Left ventricle myocardium inferior (tissue), 1 donor: ENCODE measurements at regions not wholly inside any gene's neighbourhood (a gene's known extent, or its start where the extent isn't known, plus 50 kb on each side); places are given as distances from the start of the nearest gene placed in this dataset.

ENCODE experiments used
- DNase-seq: peaks from one replicate; pipeline ENCODE4 v3.0.0-alpha.2; 2020
- H3K27ac ChIP-seq: fragments of 200-600 bp; replicated peaks from 2 replicates; pipeline ENCODE4 v1.8.0; 2021
- H3K27me3 ChIP-seq: fragments of 200-600 bp; 2 replicates; pipeline ENCODE4 v1.8.0; 2021; ENCODE audit warnings: low read depth
- H3K36me3 ChIP-seq: fragments of 200-600 bp; 2 replicates; pipeline ENCODE4 v1.8.0; 2021
- H3K4me1 ChIP-seq: fragments of 200-600 bp; 2 replicates; pipeline ENCODE4 v1.8.0; 2021
- H3K4me3 ChIP-seq: fragments of 200-600 bp; 2 replicates; pipeline ENCODE4 v1.8.0; 2021; ENCODE audit warnings: mild to moderate bottlenecking, moderate library complexity
- H3K9me3 ChIP-seq: fragments of 200-600 bp; replicated peaks from 2 replicates; pipeline ENCODE4 v1.8.0; 2021
- intact Hi-C: fragments of 100-400 bp; cut with micrococcal nuclease; formaldehyde crosslinking; loops from one replicate; pipeline ENCODE4 v1.11.0; 2022
- TF ChIP-seq, protein P1 (sequence below): fragments of 200-600 bp; IDR thresholded peaks from 2 replicates; pipeline ENCODE4 v1.8.0; 2021; ENCODE audit warnings: antibody characterized with exemption, mild to moderate bottlenecking, borderline replicate concordance
- donor health status: DM: no; HTN: yes; CAD: no; lungs with severe emphysema.

DNA sequence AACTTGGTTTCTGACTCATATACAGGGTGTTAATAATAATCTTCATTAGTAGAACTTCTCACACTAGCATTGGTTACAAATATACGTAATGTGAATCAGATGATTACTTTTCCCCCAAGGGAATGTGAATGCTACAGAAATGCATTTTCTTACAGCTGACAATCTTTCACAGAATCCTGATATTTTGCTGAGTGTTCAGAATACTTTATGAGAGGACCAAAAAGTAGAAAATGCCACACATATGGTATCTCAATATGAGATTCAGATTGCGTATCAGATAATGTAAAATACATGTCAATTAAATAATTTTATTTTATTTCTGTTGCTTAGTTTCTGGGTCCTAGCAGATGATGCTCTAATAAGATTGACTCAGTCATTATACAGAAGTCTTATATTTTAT, 979.9 kb upstream of the GBE1 start:
- Histone ChIP-seq H3K36me3 (no peaks in the 10 kb centered on the region), H3K4me3 (no peak overlapping the region), H3K27me3 (no peaks in the 10 kb centered on the region), H3K4me1 (no peaks in the 10 kb centered on the region), H3K9me3 (no peaks in the 10 kb centered on the region), H3K27ac (no peak overlapping the region)
- intact Hi-C loops = no loop called here
- TF ChIP-seq, protein P1, sequence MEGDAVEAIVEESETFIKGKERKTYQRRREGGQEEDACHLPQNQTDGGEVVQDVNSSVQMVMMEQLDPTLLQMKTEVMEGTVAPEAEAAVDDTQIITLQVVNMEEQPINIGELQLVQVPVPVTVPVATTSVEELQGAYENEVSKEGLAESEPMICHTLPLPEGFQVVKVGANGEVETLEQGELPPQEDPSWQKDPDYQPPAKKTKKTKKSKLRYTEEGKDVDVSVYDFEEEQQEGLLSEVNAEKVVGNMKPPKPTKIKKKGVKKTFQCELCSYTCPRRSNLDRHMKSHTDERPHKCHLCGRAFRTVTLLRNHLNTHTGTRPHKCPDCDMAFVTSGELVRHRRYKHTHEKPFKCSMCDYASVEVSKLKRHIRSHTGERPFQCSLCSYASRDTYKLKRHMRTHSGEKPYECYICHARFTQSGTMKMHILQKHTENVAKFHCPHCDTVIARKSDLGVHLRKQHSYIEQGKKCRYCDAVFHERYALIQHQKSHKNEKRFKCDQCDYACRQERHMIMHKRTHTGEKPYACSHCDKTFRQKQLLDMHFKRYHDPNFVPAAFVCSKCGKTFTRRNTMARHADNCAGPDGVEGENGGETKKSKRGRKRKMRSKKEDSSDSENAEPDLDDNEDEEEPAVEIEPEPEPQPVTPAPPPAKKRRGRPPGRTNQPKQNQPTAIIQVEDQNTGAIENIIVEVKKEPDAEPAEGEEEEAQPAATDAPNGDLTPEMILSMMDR = no peak
- DNase-seq = no peak

DNA sequence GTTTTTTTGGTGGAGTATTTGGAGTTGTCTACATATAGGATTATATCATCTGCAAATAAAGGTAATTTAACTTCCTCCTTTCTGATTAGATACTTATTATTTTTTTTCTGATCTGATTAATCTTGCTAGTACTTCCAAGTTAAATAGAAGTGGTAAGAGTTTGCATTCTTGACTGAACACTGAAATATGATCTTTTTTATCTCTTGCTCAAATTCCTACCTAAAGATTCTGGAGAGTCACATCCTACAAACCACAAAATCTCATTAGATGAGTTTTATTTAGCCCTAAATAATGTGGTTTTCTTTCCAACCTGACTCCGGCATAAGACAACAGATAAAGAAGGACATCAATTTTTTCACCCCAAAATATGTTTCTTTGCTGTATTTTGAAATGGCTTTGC, 977.9 kb upstream of the GBE1 start:
- H3K27ac ChIP-seq = no peak overlapping the region
- TF ChIP-seq, protein P1 = no peak

DNA sequence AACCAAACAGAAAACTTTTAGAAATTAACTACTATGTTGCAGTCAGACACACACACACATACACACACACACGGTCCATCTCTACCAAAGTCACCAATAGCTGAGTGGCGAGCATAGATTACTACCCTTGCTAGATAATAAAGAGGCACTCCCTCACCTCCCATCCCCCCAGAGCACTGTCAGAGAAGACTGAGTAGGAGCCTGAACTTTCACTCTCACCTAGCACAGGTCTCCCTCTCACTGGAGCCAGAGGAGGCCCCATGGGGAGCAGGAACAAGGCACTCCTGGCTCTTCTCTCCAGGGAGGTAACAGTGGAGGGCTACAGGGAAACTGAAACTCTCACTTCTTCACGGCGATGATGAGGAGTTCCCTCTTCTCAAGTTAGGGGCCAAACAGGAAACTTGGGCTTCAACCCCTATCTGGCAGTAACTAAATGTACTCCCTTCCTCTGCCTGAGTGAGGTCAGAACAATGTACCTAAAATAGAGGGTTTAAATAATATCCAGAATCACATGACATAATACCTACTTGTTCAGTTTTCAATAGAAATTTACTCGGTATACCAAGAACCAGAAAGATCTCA, 975.3 kb upstream of the GBE1 start:
- Histone ChIP-seq H3K4me1 (no peaks in the 10 kb centered on the region), H3K27me3 (no peaks in the 10 kb centered on the region), H3K36me3 (no peaks in the 10 kb centered on the region), H3K9me3 (no peaks in the 10 kb centered on the region), H3K27ac (no peak overlapping the region), H3K4me3 (no peak overlapping the region)
- TF ChIP-seq, protein P1 = no peak
- intact Hi-C loops = no loop called here
- no peak for DNase-seq

More for the DNA sequence above, 977.9 kb upstream of the GBE1 start:
- no peaks in the 10 kb centered on the region for H3K4me1 ChIP-seq
- H3K27me3 ChIP-seq = no peaks in the 10 kb centered on the region
- no peak overlapping the region for H3K4me3 ChIP-seq
- intact Hi-C loops = no loop called here
- no peaks in the 10 kb centered on the region for H3K9me3 ChIP-seq
- no peak for DNase-seq
- no peaks in the 10 kb centered on the region for H3K36me3 ChIP-seq

DNA sequence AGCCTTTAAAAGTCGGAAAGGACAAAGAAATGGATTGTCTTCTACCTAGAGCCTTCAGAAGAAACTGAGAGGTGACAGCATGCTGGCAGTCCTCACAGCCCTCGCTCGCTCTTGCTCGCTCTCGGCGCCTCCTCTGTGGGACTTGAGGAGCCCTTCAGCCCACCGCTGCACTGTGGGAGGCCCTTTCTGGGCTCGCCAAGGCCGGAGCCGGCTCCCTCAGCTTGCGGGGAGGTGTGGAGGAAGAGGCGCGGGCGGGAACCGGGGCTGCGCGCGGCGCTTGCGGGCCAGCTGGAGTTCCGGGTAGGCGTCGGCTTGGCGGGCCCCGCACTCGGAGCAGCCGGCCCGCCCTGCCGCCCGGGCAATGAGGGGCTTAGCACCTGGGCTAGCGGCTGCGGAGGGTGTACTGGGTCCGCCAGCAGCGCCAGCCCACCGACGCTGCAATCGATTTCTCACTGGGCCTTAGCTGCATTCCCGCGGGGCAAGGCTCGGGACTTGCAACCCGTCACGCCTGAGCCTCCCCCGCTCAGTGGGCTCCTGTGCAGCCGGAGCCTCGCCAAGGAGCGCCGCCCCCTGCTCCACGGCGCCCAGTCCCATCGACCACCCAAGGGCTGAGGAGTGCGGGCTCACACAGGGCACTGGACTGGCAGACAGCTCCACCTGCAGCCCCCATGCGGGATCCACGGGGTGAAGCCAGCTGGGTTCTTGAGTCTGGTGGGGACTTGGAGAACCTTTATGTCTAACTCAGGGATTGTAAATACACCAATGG, 953.8 kb upstream of the GBE1 start:
- intact Hi-C loops = no loop called here
- Histone ChIP-seq H3K4me3 (no peak overlapping the region), H3K36me3 (no peaks in the 10 kb centered on the region), H3K27me3 (no peaks in the 10 kb centered on the region), H3K4me1 (no peaks in the 10 kb centered on the region), H3K27ac (no peak overlapping the region), H3K9me3 (peaks cover 15% of the 10 kb centered on the region)
- TF ChIP-seq, protein P1 = no peak
- DNase-seq = no peak

GRCh38 chr3:82707035-82707434, 945.6 kb upstream of the GBE1 start:
- Histone ChIP-seq H3K36me3 (no peaks in the 10 kb centered on the region), H3K27ac (no peak overlapping the region), H3K4me1 (no peaks in the 10 kb centered on the region), H3K4me3 (no peak overlapping the region), H3K27me3 (no peaks in the 10 kb centered on the region), H3K9me3 (no peaks in the 10 kb centered on the region)
- TF ChIP-seq, protein P1 = no peak
- no peak for DNase-seq
- intact Hi-C loops = no loop called here
